Activated naive CD8-positive, alpha-beta T cell treated with anti-CD3 and anti-CD28 coated beads, Interleukin-2, amount 50 U/mL, for 16 hours (primary cell): ENCODE measurements at regions not wholly inside any gene's neighbourhood (a gene's known extent, or its start where the extent isn't known, plus 50 kb on each side); places are given as distances from the start of the nearest gene placed in this dataset.
"Not testable (repeated sequence)": the region's sequence is repeated elsewhere in the genome, so short reads cannot be mapped to it uniquely, and the experiment has no call there.

Experiments used
- DNase-seq: peaks from one replicate; pipeline ENCODE4 v3.0.0-alpha.2; 2020; ENCODE audit warnings: low read depth, low spot score

DNA sequence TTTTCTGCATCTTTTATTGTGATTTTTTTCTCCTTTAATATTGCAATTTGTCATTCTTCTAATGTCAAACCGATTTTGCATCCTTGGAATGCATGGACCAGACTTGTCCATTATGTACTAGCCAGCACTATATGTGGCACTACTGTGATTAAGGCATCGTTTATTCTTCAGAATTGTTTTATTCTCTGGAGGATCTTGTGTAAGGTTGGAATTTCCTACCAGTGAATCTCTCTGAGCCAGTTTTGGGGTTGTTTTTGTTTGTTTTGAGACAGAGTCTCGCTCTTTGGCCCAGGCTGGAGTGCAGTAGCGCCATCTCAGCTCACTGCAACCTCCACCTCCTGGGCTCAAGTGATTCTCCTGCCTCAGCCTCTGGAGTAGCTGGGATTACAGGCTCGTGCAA, 58.5 kb downstream of the IGLL5 start:
- DNase-seq = no peak

DNA sequence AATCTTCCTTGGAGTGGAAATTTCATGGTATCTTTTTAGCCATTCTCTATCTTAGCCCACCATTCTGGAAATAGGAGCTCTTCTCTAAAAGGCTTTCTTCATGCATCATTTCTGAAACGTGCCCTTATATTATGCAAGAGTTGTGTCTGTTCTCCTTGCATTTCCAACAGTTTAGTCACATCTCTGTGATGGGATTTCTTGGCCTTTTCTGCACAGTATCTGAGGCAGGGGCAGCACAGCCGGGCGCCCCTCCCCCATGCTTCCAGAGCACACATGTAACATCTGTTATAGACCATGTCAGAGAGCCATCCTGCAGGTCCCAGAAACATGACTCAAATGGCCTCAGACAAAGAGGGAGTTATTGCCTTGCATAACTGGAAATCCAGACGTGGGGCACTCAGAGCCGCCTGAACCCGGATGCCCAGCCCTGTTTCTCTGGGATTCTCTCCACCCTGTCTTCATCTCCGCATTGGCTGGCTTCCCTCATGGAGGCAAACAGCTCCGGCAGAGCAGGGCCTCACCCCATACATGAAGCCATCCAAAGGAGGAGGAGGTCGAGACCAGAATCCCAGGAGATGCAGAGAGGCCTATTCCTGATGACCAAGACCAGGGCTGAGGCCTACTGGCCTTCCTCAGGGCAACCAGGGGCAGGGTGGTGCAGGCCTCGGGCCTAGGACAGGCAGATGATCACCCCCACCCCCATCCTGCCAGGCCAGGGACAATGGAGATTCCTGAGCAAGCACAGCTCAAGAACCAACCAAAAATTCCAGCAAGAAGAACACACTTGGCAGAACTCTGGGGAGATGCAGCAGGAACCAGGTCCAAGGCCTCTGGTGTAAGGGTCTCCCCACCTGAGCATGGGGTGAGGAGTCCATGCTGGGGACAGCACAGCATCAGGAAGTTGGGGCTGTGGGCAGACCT, 61.3 kb downstream of the IGLL5 start:
- no peak for DNase-seq

DNA sequence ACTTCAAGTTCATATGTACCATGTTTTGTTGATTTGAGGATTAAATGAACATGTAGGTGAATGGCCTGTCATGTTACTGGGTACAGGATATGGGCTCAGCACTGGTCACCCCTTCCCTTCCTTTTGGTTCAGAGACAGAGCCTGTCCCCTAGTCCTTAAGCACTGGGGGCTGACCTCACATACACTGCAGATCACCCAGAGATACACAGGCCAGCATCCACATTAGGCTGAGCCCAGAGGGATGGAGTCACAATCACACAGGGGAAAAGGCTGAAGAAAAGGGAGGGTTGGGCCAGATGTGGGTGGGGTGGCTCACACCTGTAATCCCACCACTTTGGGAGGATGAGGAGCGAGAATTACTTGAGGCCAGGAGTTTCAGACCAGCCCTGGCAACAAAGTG, 62.3 kb downstream of the IGLL5 start:
- DNase-seq = no peak

DNA sequence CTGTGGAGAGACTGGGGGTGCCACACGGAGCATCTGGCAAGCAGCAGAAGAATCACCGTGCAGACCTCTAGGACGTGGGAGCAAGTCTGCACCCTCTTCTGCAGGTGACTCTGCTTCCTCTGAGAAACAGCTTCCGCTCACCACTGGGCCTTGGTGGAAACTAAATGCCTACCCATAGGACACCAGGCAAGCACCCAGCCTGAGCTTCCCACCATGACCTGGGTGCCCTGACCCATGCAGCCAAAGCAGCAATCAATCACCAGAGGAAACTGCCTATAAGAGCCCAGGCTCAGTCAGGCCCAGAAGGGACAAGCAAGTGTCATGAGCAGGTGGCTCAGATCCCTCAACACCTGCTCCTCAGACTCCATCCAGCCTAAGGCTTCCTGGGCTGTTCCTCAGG, 63.4 kb downstream of the IGLL5 start:
- no peak for DNase-seq

DNA sequence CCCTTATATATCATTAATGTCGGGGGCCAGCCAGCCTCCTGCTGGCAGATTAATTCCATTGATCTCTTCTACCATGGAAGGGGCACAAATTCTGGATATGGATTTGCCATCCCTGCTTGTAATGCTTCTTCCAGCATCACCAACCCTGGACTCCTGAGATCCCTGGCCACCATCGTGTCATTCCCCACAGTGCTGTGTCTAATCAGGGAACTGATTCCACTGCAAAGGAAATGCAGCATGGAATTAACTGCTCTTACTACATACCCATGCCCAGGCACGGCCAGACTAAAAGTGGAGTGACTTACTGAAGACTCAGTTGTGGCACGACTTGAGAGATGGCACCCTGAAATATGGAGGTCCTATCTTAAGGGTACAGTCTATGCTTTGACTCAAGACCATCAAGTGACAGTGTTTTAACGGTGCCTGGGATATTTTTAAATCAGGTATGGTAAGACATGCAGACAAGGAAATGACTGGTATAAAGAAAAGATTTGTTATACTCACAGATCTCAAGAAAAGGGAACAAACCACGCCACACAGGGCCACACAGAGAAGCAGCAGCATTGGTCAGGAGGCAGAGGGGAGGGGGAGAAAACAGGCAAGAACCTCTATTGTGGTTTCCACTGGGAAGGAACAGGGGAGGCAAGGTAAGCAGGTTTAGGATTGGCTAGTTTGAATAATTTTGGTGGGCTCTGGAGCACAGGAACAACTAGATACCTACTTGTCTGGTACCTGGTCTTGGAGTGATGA, 65.1 kb downstream of the IGLL5 start:
- no peak for DNase-seq

DNA sequence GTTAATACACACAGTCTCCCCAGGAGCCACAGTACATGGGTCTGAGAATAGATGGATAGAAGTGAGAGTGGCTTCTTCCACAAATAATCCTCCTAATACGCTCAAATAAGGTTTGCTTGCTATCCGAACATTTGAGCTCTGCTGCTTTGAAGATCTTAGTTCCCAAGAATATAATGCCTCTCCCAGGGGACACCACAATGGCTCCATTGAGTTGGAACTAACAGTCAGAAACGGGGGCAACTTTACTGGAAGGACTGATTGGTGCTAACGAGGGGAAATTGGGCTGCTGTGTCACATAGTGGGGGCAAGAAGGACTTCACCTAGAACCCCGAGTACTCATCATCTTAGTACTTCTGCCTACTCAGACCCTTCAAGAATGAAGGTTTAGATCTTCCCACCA, 66.2 kb downstream of the IGLL5 start:
- DNase-seq = no peak

DNA sequence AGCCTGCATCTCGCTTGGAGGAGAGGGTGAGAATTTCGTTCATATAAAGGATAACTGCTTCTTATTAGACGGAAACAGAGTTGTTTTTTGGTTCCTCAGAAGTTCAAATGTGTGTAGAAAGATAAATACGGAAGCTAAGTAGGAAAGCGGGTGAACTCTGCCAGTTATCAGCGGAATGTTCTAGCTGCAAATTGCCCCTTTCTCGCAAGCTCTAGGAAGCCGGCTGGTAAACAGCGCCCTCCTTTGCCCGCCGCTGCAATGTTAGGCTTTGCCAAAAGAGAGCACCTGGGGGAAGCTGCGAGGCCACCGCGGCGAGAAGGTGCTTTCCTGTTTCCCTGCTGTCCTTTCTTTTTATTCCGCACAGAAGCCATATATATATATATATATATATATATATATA, 67.0 kb downstream of the IGLL5 start:
- no peak for DNase-seq

DNA sequence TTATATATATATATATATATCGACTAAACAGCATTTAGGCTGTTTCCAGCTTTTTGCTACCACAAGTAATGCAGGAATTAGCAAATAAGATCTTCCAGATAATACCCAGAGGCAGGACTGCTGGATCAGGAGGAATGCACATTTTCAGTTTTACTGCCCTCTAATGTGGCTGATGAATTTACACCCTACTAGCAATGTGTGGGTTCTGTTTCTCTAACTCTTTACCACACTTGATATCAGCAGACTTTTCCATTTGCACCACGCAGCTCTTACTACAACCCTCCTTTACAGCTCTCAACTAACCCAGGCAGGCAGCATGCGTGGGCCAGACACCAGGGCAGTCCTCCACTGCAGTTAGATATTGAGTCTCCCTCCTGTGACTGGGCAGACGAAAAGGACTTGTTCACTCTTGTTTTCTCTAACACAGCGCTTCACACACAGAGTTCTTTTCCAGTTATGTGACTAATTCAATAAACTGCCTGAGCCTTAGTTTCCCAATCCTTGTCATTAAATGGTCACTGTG, 67.7 kb downstream of the IGLL5 start:
- DNase-seq = no peak

DNA sequence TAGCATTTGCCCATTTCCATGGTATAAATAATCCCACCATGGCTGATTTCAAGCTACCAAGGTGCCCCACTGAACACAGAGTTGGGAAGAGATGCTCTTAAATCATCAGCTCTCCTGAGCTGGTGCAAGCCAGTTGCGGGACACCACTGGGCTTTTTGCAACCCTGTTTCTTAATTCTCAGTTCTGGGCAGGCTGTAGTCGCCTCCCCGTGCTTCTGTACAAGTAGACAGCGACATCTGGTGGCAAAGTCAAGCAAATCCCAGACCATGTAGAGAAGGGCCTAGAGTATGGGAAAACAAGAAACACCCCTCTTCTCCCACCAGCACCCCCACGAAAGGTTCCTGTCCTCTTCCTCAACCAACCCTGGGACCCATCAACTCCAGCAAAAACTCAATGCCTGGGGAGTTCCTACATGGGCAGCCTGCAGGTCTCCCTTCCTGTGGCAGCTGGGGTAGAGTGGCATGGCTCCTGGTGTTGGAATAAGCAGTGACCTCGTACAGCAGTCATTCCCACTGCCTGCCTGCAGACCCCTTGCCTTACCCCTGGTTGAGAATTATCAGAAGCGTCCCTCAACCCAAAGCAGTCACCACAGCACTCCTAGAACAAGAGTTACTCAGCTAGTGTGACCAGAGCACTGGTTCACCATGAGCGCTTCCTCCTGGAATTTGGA, 68.4 kb downstream of the IGLL5 start:
- peak; percentile 31 for DNase-seq

DNA sequence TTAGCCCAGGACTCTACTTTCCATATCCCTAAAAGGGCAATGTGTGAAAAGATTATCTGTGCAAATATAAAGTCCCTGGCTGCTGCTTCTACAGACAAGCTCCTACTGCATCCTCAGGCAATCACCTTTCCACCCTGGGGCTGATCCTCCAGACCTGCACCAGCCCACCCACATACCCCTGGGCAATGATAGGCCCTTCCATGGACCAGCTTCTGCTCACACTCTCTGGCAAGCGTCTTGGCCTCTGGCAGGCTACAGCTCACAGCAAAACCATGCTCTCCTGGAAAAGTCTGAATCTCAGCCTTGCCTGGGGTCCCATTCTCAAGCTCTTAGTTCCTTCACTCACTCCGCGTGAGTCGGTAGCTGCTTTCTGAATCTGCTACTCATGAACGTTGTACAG, 69.5 kb downstream of the IGLL5 start:
- DNase-seq = no peak

DNA sequence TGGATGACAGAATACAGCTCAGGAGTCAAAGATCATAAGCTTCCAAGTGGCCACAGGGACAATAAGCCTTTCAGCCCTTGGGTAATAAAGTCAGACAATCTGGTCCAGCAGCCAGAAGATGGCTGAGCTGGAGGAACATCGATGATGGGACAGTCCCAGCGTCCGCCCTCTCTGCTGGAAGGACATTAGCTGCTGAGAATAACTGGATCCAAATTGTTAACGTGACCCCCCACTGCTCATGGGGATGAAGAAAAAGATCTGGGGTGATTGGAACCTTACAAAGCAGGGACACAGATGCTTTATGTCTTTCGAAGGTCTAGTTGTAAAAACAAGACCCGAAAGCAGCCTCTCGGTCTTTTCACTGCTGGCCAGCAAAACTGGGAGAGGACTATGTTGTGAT, 71.0 kb downstream of the IGLL5 start:
- DNase-seq = no peak

DNA sequence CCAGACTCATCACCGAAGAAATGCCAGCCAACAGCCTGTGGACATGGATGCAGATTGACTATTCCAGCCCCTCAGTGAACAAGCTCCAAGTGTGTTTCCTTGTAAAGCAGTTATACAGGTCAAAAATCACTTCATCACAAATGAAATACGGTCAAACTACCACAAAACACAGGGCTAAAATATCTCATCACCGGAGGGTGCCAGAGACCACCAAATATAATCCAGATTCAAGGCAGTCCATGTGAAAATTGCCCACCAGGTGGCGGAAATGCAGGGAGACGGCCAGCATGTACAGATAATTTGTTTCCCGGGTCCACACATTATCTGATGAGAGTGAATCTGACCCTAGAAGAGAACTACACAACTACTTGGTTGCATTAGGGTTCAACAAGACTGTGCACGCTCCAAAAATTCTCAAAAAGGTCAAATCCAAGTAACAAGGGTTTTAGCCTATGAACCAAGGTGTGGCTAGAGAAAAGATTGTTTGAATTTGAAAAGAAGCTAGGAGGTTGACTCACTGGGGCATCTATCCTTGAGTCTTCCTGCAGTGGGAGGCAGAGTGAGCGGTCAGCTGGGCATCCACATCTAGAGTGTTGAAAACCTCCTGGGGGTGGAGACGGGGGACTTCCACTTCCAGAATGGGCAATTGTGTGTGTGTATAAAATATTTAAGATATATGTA, 71.7 kb downstream of the IGLL5 start:
- peak; percentile 68 for DNase-seq

DNA sequence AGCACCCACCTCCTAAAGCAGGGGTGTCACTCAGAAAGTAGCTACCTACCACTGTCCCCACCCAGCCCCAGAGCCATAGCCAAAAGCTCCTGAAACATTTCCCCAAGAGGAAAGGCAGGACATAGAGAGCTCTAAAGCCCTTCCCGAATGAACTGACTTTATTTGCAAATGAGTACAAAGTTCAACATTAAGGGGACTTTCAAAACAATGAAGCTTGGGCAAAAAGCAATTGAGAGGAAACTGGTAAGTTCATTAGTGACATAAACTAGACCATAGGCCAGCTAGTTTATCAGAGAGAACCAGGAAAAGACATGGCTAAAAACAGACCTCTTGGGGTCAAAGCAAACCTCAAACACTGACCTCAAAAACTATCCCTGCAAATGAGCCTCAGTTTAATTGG, 72.7 kb downstream of the IGLL5 start:
- DNase-seq = no peak

DNA sequence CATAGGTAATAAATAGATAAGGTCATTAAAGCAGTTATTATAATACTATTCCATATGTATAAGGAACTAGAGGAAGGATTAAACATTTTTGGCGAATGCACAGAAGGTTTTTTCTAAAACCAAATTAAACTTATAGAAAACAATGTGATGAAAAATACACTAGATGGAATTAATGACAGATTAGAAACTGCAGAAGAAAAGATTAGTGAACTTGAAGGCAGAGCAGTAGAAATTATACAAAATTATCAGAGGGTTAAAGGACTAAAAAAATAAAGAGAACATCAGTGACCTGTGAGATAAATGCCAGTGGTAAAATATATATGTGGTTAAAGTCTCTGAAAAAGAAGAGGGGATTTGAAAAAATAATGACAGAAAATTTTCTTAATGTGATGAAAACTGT, 74.0 kb downstream of the IGLL5 start:
- DNase-seq = no peak

DNA sequence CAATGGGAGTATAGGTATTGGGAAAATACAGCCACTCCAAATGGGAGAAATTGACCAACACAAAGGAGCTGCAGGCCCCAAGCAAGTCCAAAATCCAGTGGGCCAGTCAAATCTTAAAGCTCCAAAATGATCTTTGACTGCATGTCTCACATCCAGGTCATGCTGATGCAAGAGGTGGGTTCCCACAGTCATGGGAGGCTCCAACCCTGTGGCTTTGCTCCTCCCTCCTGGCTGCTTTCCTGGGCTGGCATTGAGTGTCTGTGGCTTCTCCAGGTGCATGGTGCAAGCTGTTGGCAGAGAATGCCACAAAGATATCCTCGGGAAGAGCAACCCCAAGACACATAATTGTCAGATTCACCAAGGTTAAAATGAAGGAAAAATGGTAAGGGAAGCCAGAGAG, 80.8 kb downstream of the IGLL5 start:
- no peak for DNase-seq

DNA sequence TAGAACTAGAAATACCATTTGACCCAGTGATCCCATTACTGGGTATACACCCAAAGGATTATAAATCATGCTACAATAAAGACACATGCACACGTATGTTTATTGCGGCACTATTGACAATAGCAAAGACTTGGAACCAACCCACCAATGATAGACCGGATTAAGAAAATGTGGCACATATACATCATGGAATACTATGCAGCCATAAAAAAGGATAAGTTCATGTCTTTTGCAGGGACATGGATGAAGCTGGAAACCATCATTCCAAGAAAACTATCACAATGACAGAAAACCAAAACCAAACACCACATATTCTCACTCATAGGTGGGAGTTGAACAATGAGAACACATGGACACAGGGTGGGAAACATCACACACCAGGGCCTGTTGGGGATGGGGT, 85.0 kb downstream of the IGLL5 start:
- DNase-seq = not testable (repeated sequence)

DNA sequence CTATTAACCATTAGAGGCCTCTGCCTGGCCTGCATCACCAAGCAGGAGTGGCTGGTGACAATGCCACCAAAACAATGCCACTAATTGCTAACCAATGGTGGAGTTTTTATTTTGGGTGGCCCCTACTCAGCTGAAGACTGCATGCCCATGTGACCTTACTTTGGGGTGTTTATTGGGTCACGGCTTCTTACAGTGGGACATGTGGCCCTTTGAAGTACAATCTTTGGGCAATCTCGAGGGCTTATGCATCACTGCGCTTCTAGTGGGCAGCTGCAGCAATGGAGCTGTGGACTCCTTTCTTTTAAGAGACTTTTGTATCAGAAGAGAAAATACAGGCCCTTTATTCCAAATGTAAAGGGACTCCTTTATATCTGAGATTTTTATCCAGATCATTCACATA, 85.7 kb downstream of the IGLL5 start:
- DNase-seq = no peak

DNA sequence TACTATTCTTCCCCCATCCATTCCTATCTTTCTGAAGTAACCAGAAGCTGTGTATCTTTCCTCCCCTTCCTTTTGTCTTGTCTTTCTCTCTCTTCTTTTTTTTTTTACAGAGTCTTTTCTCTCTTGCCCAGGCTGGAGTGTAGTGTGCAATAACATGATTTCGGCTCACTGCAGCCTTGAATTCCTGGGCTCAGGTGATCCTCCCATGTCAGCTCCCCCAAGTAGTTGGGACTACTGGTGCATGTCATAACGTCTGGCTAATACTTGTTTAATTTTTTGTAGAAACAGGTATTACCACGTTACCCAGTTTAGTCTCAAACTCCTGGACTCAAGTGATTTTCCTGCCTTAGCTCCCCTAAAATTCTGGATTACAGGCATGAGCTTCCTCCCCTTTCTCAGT, 86.5 kb downstream of the IGLL5 start:
- no peak for DNase-seq

DNA sequence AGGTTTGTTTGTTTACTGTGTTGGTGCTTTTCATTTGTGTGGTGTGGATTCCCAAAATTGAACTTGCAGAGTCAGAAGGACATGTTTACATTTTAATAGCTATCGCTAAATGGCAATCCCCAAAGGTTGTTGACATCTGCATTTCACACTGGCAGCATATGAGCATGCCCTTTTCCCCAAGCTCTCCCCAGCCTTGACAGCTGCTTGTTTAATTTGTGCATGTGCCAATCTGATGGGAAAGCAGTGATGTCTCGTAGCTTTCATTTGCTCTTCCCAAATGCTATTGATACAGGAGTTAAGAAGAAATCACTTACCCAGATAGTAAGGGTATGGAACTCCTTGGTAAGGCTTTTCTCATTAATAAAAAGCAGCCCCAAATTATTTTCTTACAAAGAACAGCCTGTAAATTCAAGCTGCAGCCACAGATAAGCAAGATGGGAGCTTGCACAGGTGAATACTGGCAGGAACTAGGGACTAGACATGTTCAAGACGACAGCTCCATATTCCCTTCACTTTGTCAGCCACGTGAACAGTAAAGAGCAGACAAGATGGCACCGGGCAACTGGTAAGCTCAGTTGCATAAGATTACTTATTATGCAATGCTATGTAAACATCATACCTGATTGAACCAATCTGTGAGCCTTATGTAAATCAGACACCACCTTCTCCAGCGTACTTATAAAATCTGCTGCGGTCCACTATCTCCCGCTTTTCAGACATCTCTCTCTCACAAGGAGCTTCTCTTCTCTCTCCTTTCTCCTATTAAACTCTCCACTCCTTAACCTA, 87.4 kb downstream of the IGLL5 start:
- DNase-seq = no peak

DNA sequence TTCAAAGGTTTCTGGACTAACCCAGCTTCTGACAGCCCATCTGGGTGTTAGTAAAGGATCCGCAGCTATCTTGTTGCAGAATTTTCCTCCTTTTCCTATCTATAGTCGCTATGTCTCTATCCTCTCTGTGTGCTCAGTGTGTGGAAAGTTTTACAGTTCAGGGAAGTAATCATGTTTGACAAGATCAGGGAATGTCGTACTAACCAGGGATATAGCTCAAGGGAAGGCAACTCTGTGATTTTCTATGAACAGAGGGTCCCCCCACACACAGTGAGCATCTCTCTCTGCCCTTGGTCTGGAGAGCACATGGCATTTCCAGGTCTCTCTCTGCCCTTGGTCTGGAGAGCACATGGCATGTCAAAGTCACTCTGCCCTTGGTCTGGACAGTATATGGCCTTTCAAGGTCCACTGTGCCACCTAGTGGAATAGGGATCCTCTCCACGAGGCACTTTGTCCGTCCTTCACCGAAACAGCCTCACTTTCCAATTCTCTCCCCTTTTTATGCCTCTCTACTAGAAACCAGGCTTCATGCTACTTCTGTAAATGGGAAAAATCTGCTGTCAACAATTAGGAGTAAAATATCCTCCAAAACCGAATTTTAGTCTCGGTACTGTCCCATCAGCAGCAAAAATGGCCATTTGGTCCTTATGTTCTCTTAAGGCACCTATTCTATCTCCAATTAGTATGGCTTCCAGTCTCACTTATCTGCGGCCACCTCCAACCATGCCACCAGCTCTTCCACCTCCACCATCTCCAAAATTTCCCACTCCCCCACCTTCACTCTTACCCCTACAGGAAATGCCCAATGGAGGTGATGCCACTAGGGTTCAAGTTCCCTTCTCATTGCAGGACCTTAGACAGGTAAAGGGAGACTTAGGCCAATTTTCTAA, 88.7 kb downstream of the IGLL5 start:
- no peak for DNase-seq
